Gastrocnemius medialis (tissue), 4 donors: ENCODE measurements at regions not wholly inside any gene's neighbourhood (a gene's known extent, or its start where the extent isn't known, plus 50 kb on each side); places are given as distances from the start of the nearest gene placed in this dataset.

ENCODE experiments used
- ATAC-seq, 2 donors: fragments of 150-250 bp; one replicate each; pipeline ENCODE4 v1.9.1; 2016
- DNase-seq, 2 donors: peaks; one replicate each; pipeline ENCODE4 v3.0.0-alpha.2; 2019
- H3K27ac ChIP-seq, 4 donors: fragments of 200-600 bp; sonication (generic); 1 replicate in 1 of 4; 2 replicates in 3 of 4; pipeline ENCODE4 v1.5.1; 2016 to 2018; ENCODE audit warnings: mild to moderate bottlenecking in 2 of 4, moderate library complexity in 1 of 4
- H3K27me3 ChIP-seq, 3 donors: fragments of 200-600 bp; sonication (generic) in 2 of 3; 1 replicate in 1 of 3; 2 replicates in 2 of 3; pipeline versions ENCODE4 v1.5.1 to v1.6.0; 2016 to 2019; ENCODE audit warnings: mild to moderate bottlenecking in 1 of 3, moderate library complexity in 1 of 3
- H3K36me3 ChIP-seq, 2 donors: fragments of 200-600 bp; sonication (generic) in 1 of 2; one replicate each; pipeline ENCODE4 v1.5.1; 2017 to 2018
- H3K4me1 ChIP-seq, 2 donors: fragments of 200-600 bp; sonication (generic) in 1 of 2; one replicate each; pipeline ENCODE4 v1.5.1; 2016 to 2017; ENCODE audit warnings: mild to moderate bottlenecking in 2 of 2
- H3K4me3 ChIP-seq, 4 donors: fragments of 200-600 bp; sonication (generic) in 3 of 4; 1 replicate in 1 of 4; 2 replicates in 3 of 4; pipeline ENCODE4 v1.5.1; 2016 to 2019; ENCODE audit warnings: mild to moderate bottlenecking in 2 of 4
- H3K9me3 ChIP-seq, 3 donors: fragments of 200-600 bp; sonication (generic) in 2 of 3; 1 replicate in 1 of 3; 2 replicates in 2 of 3; pipeline ENCODE4 v1.5.1; 2016 to 2019
- POLR2A ChIP-seq, 2 donors: fragments of 450-650 bp; IDR thresholded peaks; one replicate each; pipeline ENCODE4 v1.6.1; 2017; ENCODE audit warnings: antibody characterized with exemption in 2 of 2, mild to moderate bottlenecking in 2 of 2, moderate library complexity in 2 of 2
- in situ Hi-C, 4 donors: fragments of 200-750 bp; cut with MboI; loops; one replicate each; pipeline versions ENCODE4 v1.15.0 to v1.8.0; 2017; ENCODE audit warnings: low sequenced_read_pairs in 4 of 4
- intact Hi-C: fragments of 100-400 bp; cut with DNase I; formaldehyde crosslinking; loops from one replicate; pipeline ENCODE4 v1.15.1; 2023; ENCODE audit warnings: low total_unique reads
- TF ChIP-seq, protein P1 (sequence below), 5 experiments: fragments of 450-650 bp in 3 of 5; fragments of 200-600 bp in 2 of 5; sonication (generic) in 2 of 5; IDR thresholded peaks in 4 of 5; conservative IDR thresholded peaks in 1 of 5; 1 replicate in 4 of 5; 2 replicates in 1 of 5; pipeline ENCODE4 v1.5.1; 2016 to 2019; ENCODE audit warnings: antibody characterized with exemption in 5 of 5, mild to moderate bottlenecking in 3 of 5, moderate library complexity in 3 of 5

- DNase-seq (no peak), ATAC-seq (no peak)
- no peaks in the 10 kb centered on the region for H3K36me3 ChIP-seq
- in situ Hi-C loops (no loop called here), intact Hi-C loops (no loop called here)
- no peaks in the 10 kb centered on the region for H3K9me3 ChIP-seq
- H3K27ac ChIP-seq, result no peak overlapping the region
- no peaks in the 10 kb centered on the region for H3K27me3 ChIP-seq
- H3K4me3 ChIP-seq, result no peak overlapping the region
- TF ChIP-seq POLR2A (IDR thresholded peaks at IDR 0.05), result no peak
- TF ChIP-seq, protein P1, sequence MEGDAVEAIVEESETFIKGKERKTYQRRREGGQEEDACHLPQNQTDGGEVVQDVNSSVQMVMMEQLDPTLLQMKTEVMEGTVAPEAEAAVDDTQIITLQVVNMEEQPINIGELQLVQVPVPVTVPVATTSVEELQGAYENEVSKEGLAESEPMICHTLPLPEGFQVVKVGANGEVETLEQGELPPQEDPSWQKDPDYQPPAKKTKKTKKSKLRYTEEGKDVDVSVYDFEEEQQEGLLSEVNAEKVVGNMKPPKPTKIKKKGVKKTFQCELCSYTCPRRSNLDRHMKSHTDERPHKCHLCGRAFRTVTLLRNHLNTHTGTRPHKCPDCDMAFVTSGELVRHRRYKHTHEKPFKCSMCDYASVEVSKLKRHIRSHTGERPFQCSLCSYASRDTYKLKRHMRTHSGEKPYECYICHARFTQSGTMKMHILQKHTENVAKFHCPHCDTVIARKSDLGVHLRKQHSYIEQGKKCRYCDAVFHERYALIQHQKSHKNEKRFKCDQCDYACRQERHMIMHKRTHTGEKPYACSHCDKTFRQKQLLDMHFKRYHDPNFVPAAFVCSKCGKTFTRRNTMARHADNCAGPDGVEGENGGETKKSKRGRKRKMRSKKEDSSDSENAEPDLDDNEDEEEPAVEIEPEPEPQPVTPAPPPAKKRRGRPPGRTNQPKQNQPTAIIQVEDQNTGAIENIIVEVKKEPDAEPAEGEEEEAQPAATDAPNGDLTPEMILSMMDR (IDR thresholded peaks at IDR 0.05 in 4 of 5, conservative IDR thresholded peaks at IDR 0.05 in 1 of 5), result no peak
- H3K4me1 ChIP-seq, result no peaks in the 10 kb centered on the region
Observed at GRCh38 chr14:87149583-87150354, 843.2 kb downstream of the GALC start.

GRCh38 chr14:87148655-87149054, 844.3 kb downstream of the GALC start:
- no peaks in the 10 kb centered on the region for H3K4me1 ChIP-seq
- intact Hi-C loops, result no loop called here
- in situ Hi-C loops, result no loop called here
- H3K27me3 ChIP-seq, result no peaks in the 10 kb centered on the region
- ATAC-seq (no peak), DNase-seq (no peak)
- H3K4me3 ChIP-seq, result no peak overlapping the region
- no peaks in the 10 kb centered on the region for H3K36me3 ChIP-seq
- no peak overlapping the region for H3K27ac ChIP-seq
- TF ChIP-seq POLR2A (IDR thresholded peaks at IDR 0.05), result no peak
- TF ChIP-seq, protein P1 (IDR thresholded peaks at IDR 0.05 in 4 of 5, conservative IDR thresholded peaks at IDR 0.05 in 1 of 5), result no peak
- no peaks in the 10 kb centered on the region for H3K9me3 ChIP-seq

GRCh38 chr14:87142551-87143211, 850.3 kb downstream of the GALC start:
- in situ Hi-C loops (no loop called here), intact Hi-C loops (no loop called here)

DNA sequence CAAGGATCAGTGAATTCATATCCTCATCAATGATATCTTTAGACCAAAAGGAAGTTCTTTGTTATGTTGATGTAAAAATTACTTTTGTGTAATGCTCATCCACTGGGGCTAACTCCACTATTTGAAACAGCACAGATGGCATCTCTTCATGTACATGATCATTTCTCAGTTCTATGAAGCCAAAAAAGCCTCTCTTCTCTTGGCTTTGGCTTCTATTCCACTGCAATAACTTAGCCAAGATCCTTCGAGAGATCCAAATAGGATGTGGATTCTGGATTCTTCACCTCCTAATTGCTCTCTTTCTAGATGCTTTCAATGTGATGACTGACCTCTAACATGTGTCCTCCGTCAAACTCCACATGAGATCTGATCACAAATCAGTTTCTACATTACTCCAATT, 851.2 kb downstream of the GALC start:
- Histone ChIP-seq H3K27ac (no peak overlapping the region), H3K4me3 (no peak overlapping the region), H3K4me1 (no peaks in the 10 kb centered on the region), H3K9me3 (no peaks in the 10 kb centered on the region), H3K36me3 (no peaks in the 10 kb centered on the region), H3K27me3 (no peaks in the 10 kb centered on the region)
- TF ChIP-seq, protein P1 (IDR thresholded peaks at IDR 0.05 in 4 of 5, conservative IDR thresholded peaks at IDR 0.05 in 1 of 5), result no peak
- TF ChIP-seq POLR2A (IDR thresholded peaks at IDR 0.05), result no peak
- ATAC-seq (no peak), DNase-seq (no peak)
- in situ Hi-C loops (no loop called here), intact Hi-C loops (no loop called here)

More at GRCh38 chr14:87142551-87143211, 850.3 kb downstream of the GALC start:
- ATAC-seq (no peak), DNase-seq (no peak)
- Histone ChIP-seq H3K9me3 (no peaks in the 10 kb centered on the region), H3K27me3 (no peaks in the 10 kb centered on the region), H3K36me3 (no peaks in the 10 kb centered on the region), H3K4me1 (no peaks in the 10 kb centered on the region), H3K4me3 (no peak overlapping the region), H3K27ac (no peak overlapping the region)
- TF ChIP-seq, protein P1 (IDR thresholded peaks at IDR 0.05 in 4 of 5, conservative IDR thresholded peaks at IDR 0.05 in 1 of 5), result no peak
- no peak for TF ChIP-seq POLR2A (IDR thresholded peaks at IDR 0.05)
